GM23338 (cell line): ENCODE measurements at regions not wholly inside any gene's neighbourhood (a gene's known extent, or its start where the extent isn't known, plus 50 kb on each side); places are given as distances from the start of the nearest gene placed in this dataset.

Source experiments
- ATAC-seq: fragments of 200-7000 bp; cut with Tn5 transposase; 3 replicates; pipeline ENCODE4 v1.9.1; 2020
- DNase-seq: peaks from one replicate; pipeline ENCODE4 v3.0.0-alpha.2; 2015; ENCODE audit warnings: low spot score
- H2AFZ ChIP-seq: fragments of 200-600 bp; sonication (generic); 2 replicates; pipeline ENCODE4 v1.8.0; 2016; ENCODE audit warnings: antibody characterized with exemption, mild to moderate bottlenecking, moderate library complexity
- H3F3A ChIP-seq: fragments of 200-600 bp; sonication (generic); replicated peaks from 2 replicates; pipeline ENCODE4 v1.8.0; 2017; ENCODE audit warnings: antibody characterized with exemption, mixed run types, low read depth
- H3K27ac ChIP-seq: fragments of 200-600 bp; sonication (generic); 2 replicates; pipeline ENCODE4 v1.6.1; 2016; ENCODE audit warnings: low read depth
- H3K27me3 ChIP-seq: fragments of 200-600 bp; sonication (generic); 2 replicates; pipeline ENCODE4 v1.8.0; 2016; ENCODE audit warnings: mild to moderate bottlenecking, mixed run types, moderate library complexity; ENCODE audit not compliant: insufficient read depth
- H3K36me3 ChIP-seq: fragments of 200-600 bp; sonication (generic); 2 replicates; pipeline ENCODE4 v1.8.0; 2016; ENCODE audit warnings: mild to moderate bottlenecking; ENCODE audit not compliant: insufficient read depth
- H3K4me1 ChIP-seq: fragments of 200-600 bp; sonication (generic); 2 replicates; pipeline ENCODE4 v1.8.0; 2016; ENCODE audit warnings: mild to moderate bottlenecking, moderate library complexity; ENCODE audit not compliant: insufficient read depth
- H3K4me2 ChIP-seq: fragments of 200-600 bp; sonication (generic); 2 replicates; pipeline ENCODE4 v1.7.1; 2017; ENCODE audit warnings: mixed run types
- H3K4me3 ChIP-seq: fragments of 200-600 bp; sonication (generic); 2 replicates; pipeline ENCODE4 v1.6.1; 2016; ENCODE audit warnings: mixed run types
- H3K79me2 ChIP-seq: fragments of 200-600 bp; sonication (generic); replicated peaks from 2 replicates; pipeline ENCODE4 v1.8.0; 2017; ENCODE audit warnings: mild to moderate bottlenecking; ENCODE audit not compliant: insufficient read depth
- H3K9me2 ChIP-seq: fragments of 200-600 bp; sonication (generic); 2 replicates; pipeline ENCODE4 v1.8.0; 2017; ENCODE audit not compliant: insufficient read depth
- H4K20me1 ChIP-seq: fragments of 200-600 bp; sonication (generic); replicated peaks from 2 replicates; pipeline ENCODE4 v1.8.0; 2017; ENCODE audit warnings: mild to moderate bottlenecking; ENCODE audit not compliant: insufficient read depth
- H3K27ac Mint-ChIP-seq: 2 replicates; pipeline ENCODE4 v1.8.0; 2020; ENCODE audit warnings: inconsistent platforms, mild to moderate bottlenecking, moderate library complexity, mixed read lengths
- H3K27me3 Mint-ChIP-seq: 3 replicates; pipeline ENCODE4 v1.8.0; 2022; ENCODE audit warnings: low read depth, mild to moderate bottlenecking, moderate library complexity, mixed read lengths, inconsistent platforms; ENCODE audit not compliant: insufficient read depth, poor library complexity
- H3K36me3 Mint-ChIP-seq: 3 replicates; pipeline ENCODE4 v1.8.0; 2021; ENCODE audit warnings: low read depth, mild to moderate bottlenecking, inconsistent platforms, moderate library complexity, mixed read lengths
- H3K4me1 Mint-ChIP-seq: 3 replicates; pipeline ENCODE4 v1.8.0; 2020; ENCODE audit warnings: mild to moderate bottlenecking, inconsistent platforms, mixed read lengths
- H3K4me3 Mint-ChIP-seq: 3 replicates; pipeline ENCODE4 v1.8.0; 2021; ENCODE audit warnings: moderate library complexity, mild to moderate bottlenecking, inconsistent platforms, mixed read lengths
- H3K9me3 Mint-ChIP-seq: 3 replicates; pipeline ENCODE4 v1.8.0; 2020; ENCODE audit warnings: moderate library complexity, mild to moderate bottlenecking, inconsistent platforms, mixed read lengths
- CREB1 ChIP-seq: fragments of 250-450 bp; sonication (Bioruptor Pico); IDR thresholded peaks from 2 replicates; pipeline ENCODE4 v1.5.0; 2020; ENCODE audit warnings: low read depth, mild to moderate bottlenecking, moderate library complexity
- EZH2 ChIP-seq: fragments of 200-600 bp; sonication (generic); IDR thresholded peaks from one replicate; pipeline ENCODE4 v1.8.0; 2017; ENCODE audit warnings: antibody characterized with exemption, mild to moderate bottlenecking, low read depth; ENCODE audit not compliant: unreplicated experiment
- EZH2phosphoT487 ChIP-seq: fragments of 200-600 bp; sonication (generic); IDR thresholded peaks from one replicate; pipeline ENCODE4 v1.8.1; 2018; ENCODE audit warnings: antibody characterized with exemption; ENCODE audit not compliant: unreplicated experiment
- JUNB ChIP-seq: IDR thresholded peaks from one replicate; pipeline ENCODE4 v1.6.1; 2016; ENCODE audit warnings: antibody characterized with exemption; ENCODE audit not compliant: unreplicated experiment
- NANOG ChIP-seq: IDR thresholded peaks from 2 replicates; pipeline ENCODE4 v1.6.1; 2016; ENCODE audit warnings: antibody characterized with exemption, borderline replicate concordance
- POLR2AphosphoS5 ChIP-seq: IDR thresholded peaks from 2 replicates; pipeline ENCODE4 v1.6.1; 2016; ENCODE audit warnings: antibody characterized with exemption, low read depth
- STAT1 ChIP-seq: IDR thresholded peaks from one replicate; pipeline ENCODE4 v1.6.1; 2016; ENCODE audit warnings: antibody characterized with exemption; ENCODE audit not compliant: unreplicated experiment
- ZNF114 ChIP-seq: fragments of 250-450 bp; sonication (Bioruptor Pico); IDR thresholded peaks from 2 replicates; pipeline ENCODE4 v1.5.0; 2020; ENCODE audit warnings: mild to moderate bottlenecking, moderate library complexity
- ZNF331 ChIP-seq: fragments of 250-450 bp; sonication (Bioruptor Pico); IDR thresholded peaks from 2 replicates; pipeline ENCODE4 v1.5.0; 2020; ENCODE audit warnings: low read depth, mild to moderate bottlenecking, moderate library complexity
- TF ChIP-seq, protein P1 (sequence below), 2 experiments: fragments of 200-600 bp in 1 of 2; sonication (generic) in 1 of 2; conservative IDR thresholded peaks; 2 replicates each; pipeline versions ENCODE4 v1.5.1 to v1.6.1; 2016 to 2017; ENCODE audit warnings: antibody characterized with exemption in 2 of 2, low read depth in 2 of 2, mild to moderate bottlenecking in 2 of 2, moderate library complexity in 1 of 2
- TF ChIP-seq, protein P2 (sequence below): IDR thresholded peaks from one replicate; pipeline ENCODE4 v1.6.1; 2018; ENCODE audit warnings: antibody characterized with exemption; ENCODE audit not compliant: unreplicated experiment
- TF ChIP-seq, protein P3 (sequence below): fragments of 250-450 bp; sonication (Bioruptor Pico); IDR thresholded peaks from 2 replicates; pipeline ENCODE4 v1.5.0; 2020; ENCODE audit warnings: mild to moderate bottlenecking, moderate library complexity
- TF ChIP-seq, protein P4 (sequence below): IDR thresholded peaks from 2 replicates; pipeline ENCODE4 v1.6.1; 2016; ENCODE audit warnings: antibody characterized with exemption

DNA sequence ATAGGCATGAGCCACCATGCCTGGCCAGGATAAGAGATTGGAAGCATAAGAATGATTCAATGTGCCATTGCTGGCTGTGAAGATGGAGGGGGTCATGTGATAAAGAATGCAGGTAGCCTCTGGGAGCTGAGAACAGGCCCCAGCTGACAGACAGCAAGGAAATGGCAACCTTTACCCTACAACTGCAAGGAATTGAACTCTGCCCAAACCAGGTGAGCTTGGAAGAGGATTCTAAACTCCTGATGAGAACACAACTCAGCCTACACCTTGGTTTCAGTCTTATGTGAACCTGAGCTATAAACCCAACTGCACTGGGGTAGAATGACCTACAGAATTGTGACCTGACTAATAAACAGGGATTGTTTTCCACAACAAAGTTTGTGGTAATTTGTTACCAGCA, 82.0 kb upstream of the AKIRIN2 start:
- Histone ChIP-seq H3K36me3 (no peaks in the 10 kb centered on the region), H4K20me1 (no peaks in the 10 kb centered on the region), H3K4me2 (no peak overlapping the region), H3K27me3 (no peaks in the 10 kb centered on the region), H3F3A (no peaks in the 10 kb centered on the region), H3K4me1 (peaks cover 10% of the 10 kb centered on the region), H3K27ac (no peak overlapping the region), H3K79me2 (no peaks in the 10 kb centered on the region), H2AFZ (peak overlapping the region; percentile 67; the same call in 1 of the 2 replicates), H3K4me3 (no peak overlapping the region), H3K9me2 (peaks cover 8% of the 10 kb centered on the region; the same call in 1 of the 2 replicates)
- Mint-ChIP-seq H3K36me3 (no peaks in the 10 kb centered on the region), H3K27me3 (no peaks in the 10 kb centered on the region), H3K9me3 (no peaks in the 10 kb centered on the region), H3K27ac (no peak overlapping the region), H3K4me3 (no peak overlapping the region), H3K4me1 (peaks cover 13% of the 10 kb centered on the region)
- TF ChIP-seq NANOG (no peak), STAT1 (no peak), CREB1 (CRISPR knock-in tag) (no peak), ZNF331 (no peak), EZH2phosphoT487 (no peak), POLR2AphosphoS5 (no peak), EZH2 (no peak), ZNF114 (CRISPR knock-in tag) (no peak), JUNB (no peak)
- TF ChIP-seq, protein P1, sequence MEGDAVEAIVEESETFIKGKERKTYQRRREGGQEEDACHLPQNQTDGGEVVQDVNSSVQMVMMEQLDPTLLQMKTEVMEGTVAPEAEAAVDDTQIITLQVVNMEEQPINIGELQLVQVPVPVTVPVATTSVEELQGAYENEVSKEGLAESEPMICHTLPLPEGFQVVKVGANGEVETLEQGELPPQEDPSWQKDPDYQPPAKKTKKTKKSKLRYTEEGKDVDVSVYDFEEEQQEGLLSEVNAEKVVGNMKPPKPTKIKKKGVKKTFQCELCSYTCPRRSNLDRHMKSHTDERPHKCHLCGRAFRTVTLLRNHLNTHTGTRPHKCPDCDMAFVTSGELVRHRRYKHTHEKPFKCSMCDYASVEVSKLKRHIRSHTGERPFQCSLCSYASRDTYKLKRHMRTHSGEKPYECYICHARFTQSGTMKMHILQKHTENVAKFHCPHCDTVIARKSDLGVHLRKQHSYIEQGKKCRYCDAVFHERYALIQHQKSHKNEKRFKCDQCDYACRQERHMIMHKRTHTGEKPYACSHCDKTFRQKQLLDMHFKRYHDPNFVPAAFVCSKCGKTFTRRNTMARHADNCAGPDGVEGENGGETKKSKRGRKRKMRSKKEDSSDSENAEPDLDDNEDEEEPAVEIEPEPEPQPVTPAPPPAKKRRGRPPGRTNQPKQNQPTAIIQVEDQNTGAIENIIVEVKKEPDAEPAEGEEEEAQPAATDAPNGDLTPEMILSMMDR (conservative IDR thresholded peaks at IDR 0.05; ENCODE audit: low read depth in 2 of 2) = no peak
- TF ChIP-seq, protein P2, sequence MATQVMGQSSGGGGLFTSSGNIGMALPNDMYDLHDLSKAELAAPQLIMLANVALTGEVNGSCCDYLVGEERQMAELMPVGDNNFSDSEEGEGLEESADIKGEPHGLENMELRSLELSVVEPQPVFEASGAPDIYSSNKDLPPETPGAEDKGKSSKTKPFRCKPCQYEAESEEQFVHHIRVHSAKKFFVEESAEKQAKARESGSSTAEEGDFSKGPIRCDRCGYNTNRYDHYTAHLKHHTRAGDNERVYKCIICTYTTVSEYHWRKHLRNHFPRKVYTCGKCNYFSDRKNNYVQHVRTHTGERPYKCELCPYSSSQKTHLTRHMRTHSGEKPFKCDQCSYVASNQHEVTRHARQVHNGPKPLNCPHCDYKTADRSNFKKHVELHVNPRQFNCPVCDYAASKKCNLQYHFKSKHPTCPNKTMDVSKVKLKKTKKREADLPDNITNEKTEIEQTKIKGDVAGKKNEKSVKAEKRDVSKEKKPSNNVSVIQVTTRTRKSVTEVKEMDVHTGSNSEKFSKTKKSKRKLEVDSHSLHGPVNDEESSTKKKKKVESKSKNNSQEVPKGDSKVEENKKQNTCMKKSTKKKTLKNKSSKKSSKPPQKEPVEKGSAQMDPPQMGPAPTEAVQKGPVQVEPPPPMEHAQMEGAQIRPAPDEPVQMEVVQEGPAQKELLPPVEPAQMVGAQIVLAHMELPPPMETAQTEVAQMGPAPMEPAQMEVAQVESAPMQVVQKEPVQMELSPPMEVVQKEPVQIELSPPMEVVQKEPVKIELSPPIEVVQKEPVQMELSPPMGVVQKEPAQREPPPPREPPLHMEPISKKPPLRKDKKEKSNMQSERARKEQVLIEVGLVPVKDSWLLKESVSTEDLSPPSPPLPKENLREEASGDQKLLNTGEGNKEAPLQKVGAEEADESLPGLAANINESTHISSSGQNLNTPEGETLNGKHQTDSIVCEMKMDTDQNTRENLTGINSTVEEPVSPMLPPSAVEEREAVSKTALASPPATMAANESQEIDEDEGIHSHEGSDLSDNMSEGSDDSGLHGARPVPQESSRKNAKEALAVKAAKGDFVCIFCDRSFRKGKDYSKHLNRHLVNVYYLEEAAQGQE = no peak
- TF ChIP-seq, protein P3, sequence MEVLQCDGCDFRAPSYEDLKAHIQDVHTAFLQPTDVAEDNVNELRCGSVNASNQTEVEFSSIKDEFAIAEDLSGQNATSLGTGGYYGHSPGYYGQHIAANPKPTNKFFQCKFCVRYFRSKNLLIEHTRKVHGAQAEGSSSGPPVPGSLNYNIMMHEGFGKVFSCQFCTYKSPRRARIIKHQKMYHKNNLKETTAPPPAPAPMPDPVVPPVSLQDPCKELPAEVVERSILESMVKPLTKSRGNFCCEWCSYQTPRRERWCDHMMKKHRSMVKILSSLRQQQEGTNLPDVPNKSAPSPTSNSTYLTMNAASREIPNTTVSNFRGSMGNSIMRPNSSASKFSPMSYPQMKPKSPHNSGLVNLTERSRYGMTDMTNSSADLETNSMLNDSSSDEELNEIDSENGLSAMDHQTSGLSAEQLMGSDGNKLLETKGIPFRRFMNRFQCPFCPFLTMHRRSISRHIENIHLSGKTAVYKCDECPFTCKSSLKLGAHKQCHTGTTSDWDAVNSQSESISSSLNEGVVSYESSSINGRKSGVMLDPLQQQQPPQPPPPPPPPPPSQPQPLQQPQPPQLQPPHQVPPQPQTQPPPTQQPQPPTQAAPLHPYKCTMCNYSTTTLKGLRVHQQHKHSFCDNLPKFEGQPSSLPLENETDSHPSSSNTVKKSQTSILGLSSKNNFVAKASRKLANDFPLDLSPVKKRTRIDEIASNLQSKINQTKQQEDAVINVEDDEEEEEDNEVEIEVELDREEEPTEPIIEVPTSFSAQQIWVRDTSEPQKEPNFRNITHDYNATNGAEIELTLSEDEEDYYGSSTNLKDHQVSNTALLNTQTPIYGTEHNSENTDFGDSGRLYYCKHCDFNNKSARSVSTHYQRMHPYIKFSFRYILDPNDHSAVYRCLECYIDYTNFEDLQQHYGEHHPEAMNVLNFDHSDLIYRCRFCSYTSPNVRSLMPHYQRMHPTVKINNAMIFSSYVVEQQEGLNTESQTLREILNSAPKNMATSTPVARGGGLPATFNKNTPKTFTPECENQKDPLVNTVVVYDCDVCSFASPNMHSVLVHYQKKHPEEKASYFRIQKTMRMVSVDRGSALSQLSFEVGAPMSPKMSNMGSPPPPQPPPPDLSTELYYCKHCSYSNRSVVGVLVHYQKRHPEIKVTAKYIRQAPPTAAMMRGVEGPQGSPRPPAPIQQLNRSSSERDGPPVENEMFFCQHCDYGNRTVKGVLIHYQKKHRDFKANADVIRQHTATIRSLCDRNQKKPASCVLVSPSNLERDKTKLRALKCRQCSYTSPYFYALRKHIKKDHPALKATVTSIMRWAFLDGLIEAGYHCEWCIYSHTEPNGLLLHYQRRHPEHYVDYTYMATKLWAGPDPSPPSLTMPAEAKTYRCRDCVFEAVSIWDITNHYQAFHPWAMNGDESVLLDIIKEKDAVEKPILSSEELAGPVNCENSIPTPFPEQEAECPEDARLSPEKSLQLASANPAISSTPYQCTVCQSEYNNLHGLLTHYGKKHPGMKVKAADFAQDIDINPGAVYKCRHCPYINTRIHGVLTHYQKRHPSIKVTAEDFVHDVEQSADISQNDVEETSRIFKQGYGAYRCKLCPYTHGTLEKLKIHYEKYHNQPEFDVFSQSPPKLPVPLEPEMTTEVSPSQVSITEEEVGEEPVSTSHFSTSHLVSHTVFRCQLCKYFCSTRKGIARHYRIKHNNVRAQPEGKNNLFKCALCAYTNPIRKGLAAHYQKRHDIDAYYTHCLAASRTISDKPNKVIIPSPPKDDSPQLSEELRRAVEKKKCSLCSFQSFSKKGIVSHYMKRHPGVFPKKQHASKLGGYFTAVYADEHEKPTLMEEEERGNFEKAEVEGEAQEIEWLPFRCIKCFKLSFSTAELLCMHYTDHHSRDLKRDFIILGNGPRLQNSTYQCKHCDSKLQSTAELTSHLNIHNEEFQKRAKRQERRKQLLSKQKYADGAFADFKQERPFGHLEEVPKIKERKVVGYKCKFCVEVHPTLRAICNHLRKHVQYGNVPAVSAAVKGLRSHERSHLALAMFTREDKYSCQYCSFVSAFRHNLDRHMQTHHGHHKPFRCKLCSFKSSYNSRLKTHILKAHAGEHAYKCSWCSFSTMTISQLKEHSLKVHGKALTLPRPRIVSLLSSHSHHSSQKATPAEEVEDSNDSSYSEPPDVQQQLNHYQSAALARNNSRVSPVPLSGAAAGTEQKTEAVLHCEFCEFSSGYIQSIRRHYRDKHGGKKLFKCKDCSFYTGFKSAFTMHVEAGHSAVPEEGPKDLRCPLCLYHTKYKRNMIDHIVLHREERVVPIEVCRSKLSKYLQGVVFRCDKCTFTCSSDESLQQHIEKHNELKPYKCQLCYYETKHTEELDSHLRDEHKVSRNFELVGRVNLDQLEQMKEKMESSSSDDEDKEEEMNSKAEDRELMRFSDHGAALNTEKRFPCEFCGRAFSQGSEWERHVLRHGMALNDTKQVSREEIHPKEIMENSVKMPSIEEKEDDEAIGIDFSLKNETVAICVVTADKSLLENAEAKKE (CRISPR knock-in tag) = no peak
- TF ChIP-seq, protein P4, sequence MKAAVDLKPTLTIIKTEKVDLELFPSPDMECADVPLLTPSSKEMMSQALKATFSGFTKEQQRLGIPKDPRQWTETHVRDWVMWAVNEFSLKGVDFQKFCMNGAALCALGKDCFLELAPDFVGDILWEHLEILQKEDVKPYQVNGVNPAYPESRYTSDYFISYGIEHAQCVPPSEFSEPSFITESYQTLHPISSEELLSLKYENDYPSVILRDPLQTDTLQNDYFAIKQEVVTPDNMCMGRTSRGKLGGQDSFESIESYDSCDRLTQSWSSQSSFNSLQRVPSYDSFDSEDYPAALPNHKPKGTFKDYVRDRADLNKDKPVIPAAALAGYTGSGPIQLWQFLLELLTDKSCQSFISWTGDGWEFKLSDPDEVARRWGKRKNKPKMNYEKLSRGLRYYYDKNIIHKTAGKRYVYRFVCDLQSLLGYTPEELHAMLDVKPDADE = no peak
- DNase-seq (no peak), ATAC-seq (no peak)
